Middle frontal gyrus (tissue), 1 donor: ENCODE measurements at regions not wholly inside any gene's neighbourhood (a gene's known extent, or its start where the extent isn't known, plus 50 kb on each side); places are given as distances from the start of the nearest gene placed in this dataset.

Source experiments
- DNase-seq: peaks from one replicate; pipeline ENCODE4 v3.0.0-alpha.2; 2015; ENCODE audit warnings: low spot score; ENCODE audit errors: extremely low spot score

DNA sequence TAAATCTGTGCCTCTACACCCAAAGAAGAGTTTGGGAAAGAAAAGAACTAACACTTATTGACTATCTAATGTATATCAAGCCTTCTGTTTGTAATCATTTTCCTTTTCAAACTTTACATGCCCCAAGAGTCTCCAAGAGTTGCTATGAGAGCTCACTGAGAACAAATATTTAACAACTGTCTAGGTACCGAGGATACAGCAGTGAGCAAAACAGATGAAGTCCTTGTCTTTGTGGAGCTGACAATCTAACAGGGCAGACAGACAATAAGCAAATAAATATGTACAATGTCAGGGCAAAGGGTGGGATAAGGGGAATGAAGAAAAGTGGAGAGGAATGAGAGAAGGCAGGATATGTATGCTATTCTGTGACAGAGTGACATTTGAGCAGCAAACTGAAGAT is 64.8 kb upstream of the KSR1 start:
- DNase-seq: no peak

GRCh38 chr17:27396045-27396444 is 60.2 kb upstream of the KSR1 start:
- no peak for DNase-seq

- DNase-seq: no peak
These were observed 59.3 kb upstream of the KSR1 start for GRCh38 chr17:27396941-27397340.

GRCh38 chr17:27398691-27399090 is 57.6 kb upstream of the KSR1 start:
- DNase-seq: no peak

GRCh38 chr17:27400991-27401390 is 55.3 kb upstream of the KSR1 start:
- DNase-seq: no peak

- no peak for DNase-seq
These were observed 53.3 kb upstream of the KSR1 start for GRCh38 chr17:27402943-27403342.

- DNase-seq: no peak
These were observed 52.7 kb upstream of the KSR1 start for GRCh38 chr17:27403480-27404005.

DNA sequence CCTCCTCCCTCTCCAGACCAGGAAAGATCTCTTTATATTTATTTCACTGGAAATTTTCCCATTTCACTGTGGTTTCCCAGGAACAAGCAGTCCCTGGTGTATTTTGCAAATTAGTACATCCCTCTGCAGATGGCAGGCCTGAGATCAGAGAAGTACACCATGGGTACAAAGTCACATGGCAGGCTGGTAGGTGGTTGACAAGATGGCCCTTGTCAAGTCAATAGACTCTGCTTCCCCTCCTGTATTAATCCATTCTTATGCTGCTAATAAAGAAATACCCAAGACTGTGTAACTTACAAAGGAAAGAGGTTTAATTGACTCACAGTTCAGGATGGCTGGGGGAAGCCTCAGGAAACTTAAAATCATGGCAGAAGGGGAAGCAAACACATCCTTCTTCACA is 51.6 kb upstream of the KSR1 start:
- DNase-seq: no peak
